Neural progenitor cell (in vitro differentiated cells): ENCODE measurements at regions not wholly inside any gene's neighbourhood (a gene's known extent, or its start where the extent isn't known, plus 50 kb on each side); places are given as distances from the start of the nearest gene placed in this dataset.

Source experiments
- CTCF ChIP-seq: fragments of 200-600 bp; sonication (generic); IDR thresholded peaks from 2 replicates; pipeline ENCODE4 v1.5.1; 2017; ENCODE audit warnings: antibody characterized with exemption, mild to moderate bottlenecking
- EZH2 ChIP-seq: fragments of 200-600 bp; sonication (generic); IDR thresholded peaks from 2 replicates; pipeline ENCODE4 v1.6.1; 2017; ENCODE audit warnings: antibody characterized with exemption, mild to moderate bottlenecking, moderate library complexity
- EZH2phosphoT487 ChIP-seq: fragments of 200-600 bp; sonication (generic); IDR thresholded peaks from 2 replicates; pipeline ENCODE4 v1.6.1; 2017; ENCODE audit warnings: antibody characterized with exemption

DNA sequence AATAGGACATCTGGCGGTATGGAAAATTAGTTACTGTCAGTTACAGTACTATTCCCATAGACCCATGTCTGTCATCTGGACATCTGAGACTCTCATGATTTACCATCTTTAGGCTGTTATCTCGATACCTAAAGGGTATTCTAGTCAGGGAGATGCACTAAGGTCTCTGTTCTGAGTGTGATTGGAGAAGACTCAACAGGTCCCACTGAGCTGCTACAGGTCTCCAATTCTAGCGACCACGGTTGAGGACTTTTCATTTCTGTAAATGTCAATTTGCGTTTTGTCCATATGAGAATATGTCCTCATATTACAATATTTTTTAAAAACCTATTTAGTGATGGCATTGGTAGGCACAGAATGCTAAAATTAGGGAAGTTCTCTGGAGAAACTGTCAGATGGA lies 1160.2 kb downstream of the TMEM121 start:
- no peak for TF ChIP-seq CTCF
- TF ChIP-seq EZH2: no peak
- TF ChIP-seq EZH2phosphoT487: no peak
